Esophagus (tissue), 2 donors: ENCODE measurements at regions not wholly inside any gene's neighbourhood (a gene's known extent, or its start where the extent isn't known, plus 50 kb on each side); places are given as distances from the start of the nearest gene placed in this dataset.

Experiments
- H3K27ac ChIP-seq, 2 donors: one replicate each; pipeline ENCODE4 v1.5.1; 2013; ENCODE audit warnings: low read depth in 2 of 2, mild to moderate bottlenecking in 2 of 2, inconsistent platforms in 1 of 2, low read length in 1 of 2, moderate library complexity in 1 of 2
- H3K27me3 ChIP-seq, 2 donors: one replicate each; pipeline ENCODE4 v1.6.1; 2013; ENCODE audit warnings: low read length in 2 of 2, control low read depth in 1 of 2, mild to moderate bottlenecking in 1 of 2; ENCODE audit not compliant: insufficient read depth in 2 of 2, control insufficient read depth in 1 of 2
- H3K36me3 ChIP-seq, 2 donors: one replicate each; pipeline ENCODE4 v1.6.1; 2013; ENCODE audit warnings: low read length in 1 of 2; ENCODE audit not compliant: control insufficient read depth in 2 of 2, insufficient read depth in 2 of 2
- H3K4me1 ChIP-seq, 2 donors: one replicate each; pipeline ENCODE4 v1.6.1; 2013; ENCODE audit warnings: low read length in 1 of 2; ENCODE audit not compliant: control insufficient read depth in 2 of 2, insufficient read depth in 2 of 2
- H3K4me3 ChIP-seq, 2 donors: one replicate each; pipeline ENCODE4 v1.5.1; 2013; ENCODE audit warnings: low read length in 2 of 2, mild to moderate bottlenecking in 2 of 2, low read depth in 1 of 2, moderate library complexity in 1 of 2
- H3K9me3 ChIP-seq, 2 donors: one replicate each; pipeline ENCODE4 v1.6.1; 2013; ENCODE audit warnings: mild to moderate bottlenecking in 2 of 2, low read depth in 1 of 2, low read length in 1 of 2, moderate library complexity in 1 of 2; ENCODE audit not compliant: control insufficient read depth in 2 of 2, insufficient read depth in 1 of 2
- WGBS, 2 donors: extraction: QIAGEN DNeasy Blood & Tissue Kit; methylation state at CpG; one replicate each; pipeline ENCODE4 v1.1.7; 2013; 5-methylcytosine and 5-hydroxymethylcytosine counted together
- donor health status: healthy with polysubstance abuse.
- donor health status: Bipolar disorder and iron deficiency.

GRCh38 chr3:152192050-152192449 lies 76.7 kb upstream of the MBNL1 start:
- no peaks in the 10 kb centered on the region for H3K36me3 ChIP-seq
- WGBS, 2 donors: 78% methylated on average over 4 of the region's 4 CpGs
- H3K27me3 ChIP-seq: no peaks in the 10 kb centered on the region
- H3K4me3 ChIP-seq: no peak overlapping the region
- H3K9me3 ChIP-seq: no peaks in the 10 kb centered on the region
- H3K4me1 ChIP-seq: no peaks in the 10 kb centered on the region
- H3K27ac ChIP-seq: no peak overlapping the region

- no peaks in the 10 kb centered on the region for H3K9me3 ChIP-seq
- H3K4me3 ChIP-seq: no peak overlapping the region
- no peaks in the 10 kb centered on the region for H3K27me3 ChIP-seq
- H3K36me3 ChIP-seq: no peaks in the 10 kb centered on the region
- no peaks in the 10 kb centered on the region for H3K4me1 ChIP-seq
- 65 to 73% methylated on average over 5 of the region's 5 CpGs for WGBS, 2 donors
- no peak overlapping the region for H3K27ac ChIP-seq
Observed at GRCh38 chr3:152192936-152193672, 75.6 kb upstream of the MBNL1 start.

DNA sequence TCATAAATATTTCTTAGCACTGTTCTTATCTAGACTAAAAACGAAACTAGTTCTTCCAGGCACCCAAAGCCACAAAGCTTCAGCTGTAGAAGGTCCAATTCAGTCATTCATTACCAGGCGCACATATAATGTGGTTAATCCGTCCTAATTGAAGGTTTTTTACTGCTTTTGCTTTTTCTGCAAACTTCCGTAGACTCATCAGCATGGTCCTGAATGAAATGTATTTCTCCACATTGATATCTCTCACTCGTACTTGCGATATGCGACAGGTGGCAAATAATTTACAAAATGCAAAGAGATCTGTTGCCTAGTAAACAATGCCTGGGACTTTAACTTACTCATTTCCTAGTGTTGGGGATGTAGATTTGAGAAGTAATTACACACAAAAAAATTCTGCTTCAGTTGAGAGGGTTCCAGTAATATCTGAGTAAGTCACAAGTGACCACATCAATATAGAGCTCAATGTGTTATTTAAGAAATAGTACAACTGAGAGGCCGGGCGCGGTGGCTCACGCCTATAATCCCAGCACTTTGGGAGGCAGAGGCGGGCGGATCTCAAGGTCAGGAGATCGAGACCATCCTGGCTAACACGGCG lies 75.0 kb upstream of the MBNL1 start:
- 62 to 79% methylated on average over 16 of the region's 16 CpGs for WGBS, 2 donors
- H3K9me3 ChIP-seq: no peaks in the 10 kb centered on the region
- H3K4me3 ChIP-seq: no peak overlapping the region
- H3K36me3 ChIP-seq: no peaks in the 10 kb centered on the region
- no peaks in the 10 kb centered on the region for H3K27me3 ChIP-seq
- no peaks in the 10 kb centered on the region for H3K4me1 ChIP-seq
- H3K27ac ChIP-seq: no peak overlapping the region

- Histone ChIP-seq H3K27ac (no peak overlapping the region), H3K4me1 (no peaks in the 10 kb centered on the region), H3K9me3 (no peaks in the 10 kb centered on the region), H3K4me3 (no peak overlapping the region), H3K36me3 (no peaks in the 10 kb centered on the region), H3K27me3 (no peaks in the 10 kb centered on the region)
- WGBS, 2 donors: 88 to 92% methylated on average over 3 of the region's 3 CpGs
Observed at GRCh38 chr3:152195206-152195605, 73.5 kb upstream of the MBNL1 start.

DNA sequence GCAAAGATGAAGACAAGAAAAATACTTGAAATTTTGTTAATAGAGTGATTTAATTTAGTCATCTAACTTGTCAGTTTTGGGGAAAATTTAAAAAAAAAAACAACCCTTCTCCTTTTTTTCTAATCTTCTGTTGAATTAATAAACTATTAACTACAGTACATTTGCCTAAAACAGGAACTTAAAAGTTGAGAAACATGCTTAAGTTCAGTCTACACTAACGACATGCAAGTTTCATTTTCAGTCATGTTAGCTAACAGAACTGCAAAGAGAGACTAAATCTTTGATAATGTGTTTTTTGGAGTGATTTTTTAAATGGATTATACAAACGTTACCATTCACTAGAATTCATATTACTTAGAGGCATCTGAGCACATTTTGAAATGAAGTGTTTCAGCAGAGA lies 71.9 kb upstream of the MBNL1 start:
- no peaks in the 10 kb centered on the region for H3K4me1 ChIP-seq
- no peaks in the 10 kb centered on the region for H3K36me3 ChIP-seq
- H3K27ac ChIP-seq: no peak overlapping the region
- no peak overlapping the region for H3K4me3 ChIP-seq
- WGBS, 2 donors: 44 to 49% methylated on average over 2 of the region's 2 CpGs
- H3K9me3 ChIP-seq: no peaks in the 10 kb centered on the region
- no peaks in the 10 kb centered on the region for H3K27me3 ChIP-seq

GRCh38 chr3:152197451-152197850 lies 71.3 kb upstream of the MBNL1 start:
- 55 to 59% methylated on average over 3 of the region's 3 CpGs for WGBS, 2 donors
- no peaks in the 10 kb centered on the region for H3K36me3 ChIP-seq
- H3K27ac ChIP-seq: no peak overlapping the region
- H3K27me3 ChIP-seq: no peaks in the 10 kb centered on the region
- H3K4me1 ChIP-seq: no peaks in the 10 kb centered on the region
- H3K4me3 ChIP-seq: no peak overlapping the region
- H3K9me3 ChIP-seq: no peaks in the 10 kb centered on the region

GRCh38 chr3:152197937-152198336 lies 70.8 kb upstream of the MBNL1 start:
- no peak overlapping the region for H3K4me3 ChIP-seq
- H3K4me1 ChIP-seq: no peaks in the 10 kb centered on the region
- peak overlapping the region in 1 of 2 donors; percentile 47 for H3K27ac ChIP-seq
- H3K36me3 ChIP-seq: no peaks in the 10 kb centered on the region
- 65 to 76% methylated on average over 3 of the region's 3 CpGs for WGBS, 2 donors
- no peaks in the 10 kb centered on the region for H3K27me3 ChIP-seq
- no peaks in the 10 kb centered on the region for H3K9me3 ChIP-seq

- 62 to 63% methylated on average over 1 of the region's 1 CpG for WGBS, 2 donors
- Histone ChIP-seq H3K9me3 (no peaks in the 10 kb centered on the region), H3K36me3 (no peaks in the 10 kb centered on the region), H3K4me1 (no peaks in the 10 kb centered on the region), H3K4me3 (no peak overlapping the region), H3K27ac (no peak overlapping the region), H3K27me3 (no peaks in the 10 kb centered on the region)
Observed at GRCh38 chr3:152198665-152199064, 70.1 kb upstream of the MBNL1 start.

- peak overlapping the region in 1 of 2 donors; percentile 2 for H3K27ac ChIP-seq
- no peaks in the 10 kb centered on the region for H3K36me3 ChIP-seq
- no peaks in the 10 kb centered on the region for H3K27me3 ChIP-seq
- 66 to 71% methylated on average over 3 of the region's 3 CpGs for WGBS, 2 donors
- no peaks in the 10 kb centered on the region for H3K4me1 ChIP-seq
- no peaks in the 10 kb centered on the region for H3K9me3 ChIP-seq
- H3K4me3 ChIP-seq: no peak overlapping the region
Observed at GRCh38 chr3:152199102-152199840, 69.5 kb upstream of the MBNL1 start.
